ENCODE measurements at regions not wholly inside any gene's neighbourhood (a gene's known extent, or its start where the extent isn't known, plus 50 kb on each side); places are given as distances from the start of the nearest gene placed in this dataset.

GRCh38 chr10:83332690-83333089 is 806.6 kb upstream of the GHITM start:
- DNase-seq (ENCODE audit: extremely low read depth in 1 of 11, low read depth in 9 of 11, low spot score in 4 of 11), result no peak

GRCh38 chr10:83333566-83333965 is 805.7 kb upstream of the GHITM start:
- no peak for DNase-seq (ENCODE audit: extremely low read depth in 1 of 11, low read depth in 9 of 11, low spot score in 4 of 11)

DNA sequence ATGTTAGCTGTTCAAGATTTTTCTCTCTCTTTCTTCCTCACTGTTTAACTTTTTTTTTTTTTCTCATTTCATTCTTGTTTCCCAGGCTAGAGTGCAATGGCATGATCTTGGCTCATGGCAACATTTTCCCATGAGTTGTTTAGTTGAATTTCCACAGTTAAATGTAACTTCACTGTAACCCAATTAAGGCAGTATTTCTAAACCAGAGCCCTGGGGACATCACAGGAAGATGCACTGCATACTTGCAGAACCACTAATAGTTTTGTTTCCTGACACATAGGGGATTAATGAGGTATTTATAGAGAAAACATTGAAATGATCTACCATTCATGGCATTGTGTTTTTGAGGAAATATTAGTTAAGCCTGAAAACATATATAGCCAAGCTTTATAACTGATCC is 795.6 kb upstream of the GHITM start:
- no peak for DNase-seq (ENCODE audit: extremely low read depth in 1 of 11, low read depth in 9 of 11, low spot score in 4 of 11)

DNA sequence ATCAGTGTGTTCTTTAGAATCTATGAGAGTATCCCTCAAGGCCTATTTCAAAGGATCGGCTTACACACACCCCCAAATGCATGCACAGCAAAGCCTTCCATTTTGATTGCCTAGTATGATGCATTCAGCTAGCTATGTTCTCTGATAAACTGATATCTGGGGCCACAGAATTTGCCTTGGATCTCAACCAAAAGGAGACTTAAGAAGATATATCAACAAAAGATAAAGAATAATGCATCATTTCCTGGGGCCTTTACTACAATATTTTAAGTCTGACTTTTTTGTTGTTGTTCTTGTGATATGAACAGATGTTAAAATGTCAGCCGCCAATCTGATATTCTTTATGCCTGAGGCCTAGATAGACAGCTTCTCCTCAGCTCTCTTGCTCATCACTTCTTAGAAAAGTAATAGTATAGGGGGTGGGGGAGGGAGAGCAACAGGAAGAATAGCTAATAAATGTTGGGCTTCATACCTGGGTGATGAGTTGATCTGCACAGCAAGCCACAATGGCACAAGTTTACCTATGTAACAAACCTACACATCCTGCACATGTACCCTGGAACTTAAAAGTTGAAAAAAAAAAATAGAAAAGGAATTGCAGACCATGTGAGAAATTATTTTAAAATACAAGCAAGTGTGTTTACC is 792.9 kb upstream of the GHITM start:
- DNase-seq (ENCODE audit: extremely low read depth in 1 of 11, low read depth in 9 of 11, low spot score in 4 of 11), result no peak

DNA sequence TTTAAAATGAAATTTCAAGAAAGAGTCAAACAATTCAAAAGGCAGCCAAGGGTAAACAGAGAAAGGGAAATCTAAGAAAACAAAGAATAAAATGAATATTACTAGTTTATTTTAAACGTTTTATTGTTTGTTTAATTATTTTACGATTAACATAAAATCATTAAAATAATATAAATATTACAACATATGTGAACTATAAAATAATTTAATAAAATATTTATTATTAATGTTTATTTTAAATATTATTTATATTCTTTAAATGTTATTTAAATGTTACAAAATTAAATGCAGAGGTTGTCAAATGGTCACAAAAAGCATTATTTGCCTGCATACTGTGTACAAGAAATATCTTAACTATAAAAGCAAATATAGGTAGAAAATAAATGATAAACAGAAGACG is 786.7 kb upstream of the GHITM start:
- no peak for DNase-seq (ENCODE audit: extremely low read depth in 1 of 11, low read depth in 9 of 11, low spot score in 4 of 11)

DNA sequence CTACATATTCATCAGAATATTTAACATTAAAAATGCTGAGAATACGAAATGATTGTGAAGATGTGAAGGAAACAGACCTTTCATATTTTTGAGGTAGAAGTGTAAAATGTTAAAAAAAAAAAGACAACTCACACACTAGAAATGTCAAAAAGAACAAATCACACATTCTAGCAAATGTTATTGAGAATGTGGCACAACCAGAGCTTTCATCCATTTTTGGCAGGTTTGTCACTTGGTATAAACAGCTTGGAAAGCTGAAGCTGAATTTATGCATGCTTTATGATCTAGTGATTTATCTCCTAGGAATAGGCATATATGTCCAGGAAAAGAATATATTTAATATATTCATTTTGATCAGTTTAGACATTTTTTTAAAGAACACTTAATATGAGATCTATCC is 784.9 kb upstream of the GHITM start:
- no peak for DNase-seq (ENCODE audit: extremely low read depth in 1 of 11, low read depth in 9 of 11, low spot score in 4 of 11)

DNA sequence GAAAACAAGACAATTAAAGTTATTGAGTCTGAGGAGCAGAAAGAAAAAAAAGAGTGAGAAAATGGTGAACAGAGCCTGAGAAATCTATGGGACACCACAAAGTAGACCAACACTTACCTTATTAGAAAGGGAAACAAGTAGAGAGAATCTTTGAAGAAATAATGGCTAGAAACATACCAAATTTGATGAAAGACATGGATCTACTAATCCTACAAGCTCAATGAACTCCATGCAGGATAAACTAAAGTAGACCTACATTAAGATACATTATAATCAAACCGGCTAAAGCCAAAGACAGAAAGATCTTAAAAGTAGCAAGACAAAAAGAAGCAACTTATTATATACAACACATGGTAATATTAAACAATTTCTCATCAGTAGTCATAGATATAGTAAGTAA is 782.3 kb upstream of the GHITM start:
- no peak for DNase-seq (ENCODE audit: extremely low read depth in 1 of 11, low read depth in 9 of 11, low spot score in 4 of 11)

- DNase-seq (ENCODE audit: extremely low read depth in 1 of 11, low read depth in 9 of 11, low spot score in 4 of 11), result no peak
Observed at GRCh38 chr10:83357627-83358026, 781.7 kb upstream of the GHITM start.

GRCh38 chr10:83367036-83367435 is 772.3 kb upstream of the GHITM start:
- no peak for DNase-seq (ENCODE audit: extremely low read depth in 1 of 11, low read depth in 9 of 11, low spot score in 4 of 11)

- DNase-seq (ENCODE audit: extremely low read depth in 1 of 11, low read depth in 9 of 11, low spot score in 4 of 11), result no peak
Observed at GRCh38 chr10:83371696-83372490, 767.4 kb upstream of the GHITM start.

- no peak for DNase-seq (ENCODE audit: extremely low read depth in 1 of 11, low read depth in 9 of 11, low spot score in 4 of 11)
Observed at GRCh38 chr10:83372646-83373045, 766.7 kb upstream of the GHITM start.

DNA sequence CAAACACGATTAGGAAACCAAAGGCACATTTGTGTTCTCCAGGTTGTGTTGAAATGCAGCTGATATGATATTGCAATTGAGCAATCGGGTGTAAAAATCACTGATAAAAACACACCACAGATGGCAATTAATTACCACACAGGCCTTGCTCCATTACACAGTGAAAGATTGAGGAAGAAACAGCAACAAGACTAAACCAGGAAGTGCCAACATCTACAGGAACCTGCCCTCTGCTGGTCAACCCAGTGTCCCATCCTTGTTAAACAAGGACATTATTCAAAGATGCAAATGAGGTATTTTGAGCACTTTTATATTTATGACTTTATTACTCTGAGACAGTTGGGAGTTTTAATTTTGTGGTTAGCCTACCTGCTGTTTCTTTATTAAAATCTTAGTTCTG is 765.6 kb upstream of the GHITM start:
- DNase-seq (ENCODE audit: extremely low read depth in 1 of 11, low read depth in 9 of 11, low spot score in 4 of 11), result peak in 3 of 11 donors; percentile 1 to 4 (median 3)

- DNase-seq (ENCODE audit: extremely low read depth in 1 of 11, low read depth in 9 of 11, low spot score in 4 of 11), result no peak
Observed at GRCh38 chr10:83374741-83375140, 764.6 kb upstream of the GHITM start.

GRCh38 chr10:83375274-83375673 is 764.0 kb upstream of the GHITM start:
- DNase-seq (ENCODE audit: extremely low read depth in 1 of 11, low read depth in 9 of 11, low spot score in 4 of 11), result no peak

DNA sequence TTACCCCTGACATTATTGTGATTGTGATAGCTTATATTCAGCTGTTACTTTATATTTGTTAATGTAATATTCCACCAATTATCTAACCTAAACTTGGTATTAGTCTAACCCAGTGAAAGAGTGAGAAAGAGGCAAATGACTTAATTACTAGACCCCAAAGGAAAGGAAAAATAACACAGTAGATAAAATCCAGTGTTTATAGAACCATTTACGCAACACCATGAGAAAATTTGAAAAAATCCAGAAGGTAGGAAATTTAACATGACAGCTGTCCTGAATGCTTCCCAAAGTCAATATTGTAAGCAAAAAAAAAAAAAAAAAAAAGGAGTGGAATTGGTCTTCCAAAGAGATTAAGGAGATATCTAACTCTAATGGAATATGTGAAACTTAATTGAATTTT is 741.5 kb upstream of the GHITM start:
- DNase-seq (ENCODE audit: extremely low read depth in 1 of 11, low read depth in 9 of 11, low spot score in 4 of 11), result no peak

DNA sequence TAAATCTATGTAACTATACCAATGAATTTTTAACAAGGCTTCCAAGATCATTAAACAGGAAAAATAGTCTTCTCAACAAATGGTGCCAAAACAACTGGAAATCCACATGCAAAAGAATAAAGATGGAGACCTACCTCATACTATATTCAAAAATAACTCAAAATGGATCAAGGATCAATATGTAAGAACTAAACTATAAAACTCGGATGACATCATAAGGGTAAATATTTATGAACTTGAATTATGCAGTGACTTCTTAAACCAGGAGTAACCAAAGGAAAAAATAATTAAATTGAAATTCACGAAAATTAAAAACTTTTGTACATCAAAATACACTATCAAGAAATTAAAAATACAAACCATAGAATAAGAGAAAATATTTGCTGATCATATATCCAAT is 728.7 kb upstream of the GHITM start:
- no peak for DNase-seq (ENCODE audit: extremely low read depth in 1 of 11, low read depth in 9 of 11, low spot score in 4 of 11)

GRCh38 chr10:83425306-83425705 is 714.0 kb upstream of the GHITM start:
- no peak for DNase-seq (ENCODE audit: extremely low read depth in 1 of 11, low read depth in 9 of 11, low spot score in 4 of 11)

DNA sequence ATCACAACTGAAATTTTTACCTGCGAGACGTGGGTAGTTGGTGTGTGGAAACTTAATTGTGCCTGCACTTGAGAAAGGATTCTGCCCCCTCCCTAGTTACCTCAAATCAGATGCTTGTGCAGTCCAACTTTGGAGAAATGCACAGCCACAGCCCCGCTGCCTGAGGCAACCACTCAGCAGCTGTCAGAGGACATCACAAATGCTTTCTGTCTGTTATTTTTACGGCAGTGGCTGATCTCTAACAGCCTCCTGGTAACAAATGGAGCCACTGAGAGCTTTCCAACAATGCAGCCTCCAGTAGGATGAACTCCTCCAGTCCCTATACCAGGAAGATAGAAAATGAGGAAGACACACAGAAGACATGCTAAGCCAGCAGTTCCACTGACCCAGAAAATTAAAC is 712.2 kb upstream of the GHITM start:
- DNase-seq (ENCODE audit: extremely low read depth in 1 of 11, low read depth in 9 of 11, low spot score in 4 of 11), result no peak

- DNase-seq (ENCODE audit: extremely low read depth in 1 of 11, low read depth in 9 of 11, low spot score in 4 of 11), result peak in 1 of 11 donors; percentile 17
Observed at GRCh38 chr10:83432261-83433045, 706.9 kb upstream of the GHITM start.

- DNase-seq (ENCODE audit: extremely low read depth in 1 of 11, low read depth in 9 of 11, low spot score in 4 of 11), result no peak
Observed at GRCh38 chr10:83433705-83434104, 705.6 kb upstream of the GHITM start.
